ENCODE measurements at regions not wholly inside any gene's neighbourhood (a gene's known extent, or its start where the extent isn't known, plus 50 kb on each side); places are given as distances from the start of the nearest gene placed in this dataset.

DNA sequence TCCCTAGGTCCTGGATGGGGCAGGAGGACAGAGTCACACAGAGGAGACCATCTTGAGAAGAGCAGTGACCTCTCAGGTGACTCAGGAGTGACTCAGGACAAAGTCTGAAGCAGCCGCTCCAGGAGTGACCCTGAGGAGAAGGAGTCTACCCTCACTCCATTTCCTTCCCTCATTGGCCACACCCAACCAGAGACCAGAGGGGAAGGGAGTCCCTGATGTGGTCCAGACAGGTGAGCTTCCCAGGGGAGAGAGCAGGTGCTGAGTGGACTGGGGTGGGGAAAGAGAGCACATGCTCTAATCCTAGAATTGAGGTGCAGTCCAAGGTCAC, 75.5 kb upstream of the MEDAG start:
- TF ChIP-seq, protein P1, sequence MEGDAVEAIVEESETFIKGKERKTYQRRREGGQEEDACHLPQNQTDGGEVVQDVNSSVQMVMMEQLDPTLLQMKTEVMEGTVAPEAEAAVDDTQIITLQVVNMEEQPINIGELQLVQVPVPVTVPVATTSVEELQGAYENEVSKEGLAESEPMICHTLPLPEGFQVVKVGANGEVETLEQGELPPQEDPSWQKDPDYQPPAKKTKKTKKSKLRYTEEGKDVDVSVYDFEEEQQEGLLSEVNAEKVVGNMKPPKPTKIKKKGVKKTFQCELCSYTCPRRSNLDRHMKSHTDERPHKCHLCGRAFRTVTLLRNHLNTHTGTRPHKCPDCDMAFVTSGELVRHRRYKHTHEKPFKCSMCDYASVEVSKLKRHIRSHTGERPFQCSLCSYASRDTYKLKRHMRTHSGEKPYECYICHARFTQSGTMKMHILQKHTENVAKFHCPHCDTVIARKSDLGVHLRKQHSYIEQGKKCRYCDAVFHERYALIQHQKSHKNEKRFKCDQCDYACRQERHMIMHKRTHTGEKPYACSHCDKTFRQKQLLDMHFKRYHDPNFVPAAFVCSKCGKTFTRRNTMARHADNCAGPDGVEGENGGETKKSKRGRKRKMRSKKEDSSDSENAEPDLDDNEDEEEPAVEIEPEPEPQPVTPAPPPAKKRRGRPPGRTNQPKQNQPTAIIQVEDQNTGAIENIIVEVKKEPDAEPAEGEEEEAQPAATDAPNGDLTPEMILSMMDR (optimal IDR thresholded peaks at IDR 0.05 in 1 of 3, IDR thresholded peaks at IDR 0.05 in 1 of 3, conservative IDR thresholded peaks at IDR 0.05 in 1 of 3; ENCODE audit: extremely low read depth in 1 of 3, insufficient read depth in 2 of 3, low read length in 3 of 3) = no peak
- TF ChIP-seq EZH2 (IDR thresholded peaks at IDR 0.05; ENCODE audit: low read length) = no peak
